ENCODE measurements at regions not wholly inside any gene's neighbourhood (a gene's known extent, or its start where the extent isn't known, plus 50 kb on each side); places are given as distances from the start of the nearest gene placed in this dataset.

- TF ChIP-seq ZNF331 (CRISPR knock-in tag; IDR thresholded peaks at IDR 0.05; ENCODE audit: low read depth) (no peak), NANOG (IDR thresholded peaks at IDR 0.05; ENCODE audit: borderline replicate concordance) (no peak), STAT1 (IDR thresholded peaks at IDR 0.05; ENCODE audit: unreplicated experiment) (no peak), POLR2AphosphoS5 (IDR thresholded peaks at IDR 0.05; ENCODE audit: low read depth) (no peak), EZH2phosphoT487 (IDR thresholded peaks at IDR 0.05; ENCODE audit: unreplicated experiment) (no peak), ZNF114 (CRISPR knock-in tag; IDR thresholded peaks at IDR 0.05) (no peak)
These were observed 815.6 kb downstream of the LTN1 start (continued) for GRCh38 chr21:28177124-28177523.

GRCh38 chr21:28174701-28175100 lies 818.0 kb downstream of the LTN1 start:
- TF ChIP-seq EZH2phosphoT487 (IDR thresholded peaks at IDR 0.05; ENCODE audit: unreplicated experiment), result no peak
- TF ChIP-seq, protein P1, sequence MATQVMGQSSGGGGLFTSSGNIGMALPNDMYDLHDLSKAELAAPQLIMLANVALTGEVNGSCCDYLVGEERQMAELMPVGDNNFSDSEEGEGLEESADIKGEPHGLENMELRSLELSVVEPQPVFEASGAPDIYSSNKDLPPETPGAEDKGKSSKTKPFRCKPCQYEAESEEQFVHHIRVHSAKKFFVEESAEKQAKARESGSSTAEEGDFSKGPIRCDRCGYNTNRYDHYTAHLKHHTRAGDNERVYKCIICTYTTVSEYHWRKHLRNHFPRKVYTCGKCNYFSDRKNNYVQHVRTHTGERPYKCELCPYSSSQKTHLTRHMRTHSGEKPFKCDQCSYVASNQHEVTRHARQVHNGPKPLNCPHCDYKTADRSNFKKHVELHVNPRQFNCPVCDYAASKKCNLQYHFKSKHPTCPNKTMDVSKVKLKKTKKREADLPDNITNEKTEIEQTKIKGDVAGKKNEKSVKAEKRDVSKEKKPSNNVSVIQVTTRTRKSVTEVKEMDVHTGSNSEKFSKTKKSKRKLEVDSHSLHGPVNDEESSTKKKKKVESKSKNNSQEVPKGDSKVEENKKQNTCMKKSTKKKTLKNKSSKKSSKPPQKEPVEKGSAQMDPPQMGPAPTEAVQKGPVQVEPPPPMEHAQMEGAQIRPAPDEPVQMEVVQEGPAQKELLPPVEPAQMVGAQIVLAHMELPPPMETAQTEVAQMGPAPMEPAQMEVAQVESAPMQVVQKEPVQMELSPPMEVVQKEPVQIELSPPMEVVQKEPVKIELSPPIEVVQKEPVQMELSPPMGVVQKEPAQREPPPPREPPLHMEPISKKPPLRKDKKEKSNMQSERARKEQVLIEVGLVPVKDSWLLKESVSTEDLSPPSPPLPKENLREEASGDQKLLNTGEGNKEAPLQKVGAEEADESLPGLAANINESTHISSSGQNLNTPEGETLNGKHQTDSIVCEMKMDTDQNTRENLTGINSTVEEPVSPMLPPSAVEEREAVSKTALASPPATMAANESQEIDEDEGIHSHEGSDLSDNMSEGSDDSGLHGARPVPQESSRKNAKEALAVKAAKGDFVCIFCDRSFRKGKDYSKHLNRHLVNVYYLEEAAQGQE (IDR thresholded peaks at IDR 0.05; ENCODE audit: unreplicated experiment), result no peak
- TF ChIP-seq ZNF114 (CRISPR knock-in tag; IDR thresholded peaks at IDR 0.05), result no peak
- no peak for TF ChIP-seq ZNF462 (CRISPR knock-in tag; IDR thresholded peaks at IDR 0.05)
- H2AFZ ChIP-seq, result no peak overlapping the region
- no peak overlapping the region for H3K4me3 Mint-ChIP-seq

More at GRCh38 chr21:28174701-28175100, 818.0 kb downstream of the LTN1 start:
- no peaks in the 10 kb centered on the region for H3K36me3 ChIP-seq (ENCODE audit: insufficient read depth)
- no peaks in the 10 kb centered on the region for H3K27me3 ChIP-seq (ENCODE audit: insufficient read depth)
- H3K4me2 ChIP-seq, result no peak overlapping the region
- no peak overlapping the region for H3K4me3 ChIP-seq
- H3K27ac ChIP-seq (ENCODE audit: low read depth), result no peak overlapping the region
- Mint-ChIP-seq H3K9me3 (peaks cover 5% of the 10 kb centered on the region; the same call in 2 of the 3 replicates), H3K36me3 (ENCODE audit: low read depth) (peaks cover 4% of the 10 kb centered on the region; the same call in 2 of the 3 replicates), H3K27ac (no peak overlapping the region), H3K4me1 (no peaks in the 10 kb centered on the region), H3K27me3 (ENCODE audit: insufficient read depth, low read depth, poor library complexity) (peaks cover 6% of the 10 kb centered on the region)
- DNase-seq (ENCODE audit: low spot score) (no peak), ATAC-seq (no peak)
- H4K20me1 ChIP-seq (replicated peaks; ENCODE audit: insufficient read depth), result no peaks in the 10 kb centered on the region
- no peaks in the 10 kb centered on the region for H3F3A ChIP-seq (replicated peaks; ENCODE audit: low read depth)
- H3K4me1 ChIP-seq (ENCODE audit: insufficient read depth), result no peaks in the 10 kb centered on the region
- no peaks in the 10 kb centered on the region for H3K79me2 ChIP-seq (replicated peaks; ENCODE audit: insufficient read depth)
- 0 out of 2 replicates have a peak, but pooled peaks cover 3% of the 10 kb centered on the region for H3K9me2 ChIP-seq (ENCODE audit: insufficient read depth)

All from GM23338 (cell line).